ENCODE measurements at regions not wholly inside any gene's neighbourhood (a gene's known extent, or its start where the extent isn't known, plus 50 kb on each side); places are given as distances from the start of the nearest gene placed in this dataset.
"Not testable (repeated sequence)": the region's sequence is repeated elsewhere in the genome, so short reads cannot be mapped to it uniquely, and the experiment has no call there.

DNA sequence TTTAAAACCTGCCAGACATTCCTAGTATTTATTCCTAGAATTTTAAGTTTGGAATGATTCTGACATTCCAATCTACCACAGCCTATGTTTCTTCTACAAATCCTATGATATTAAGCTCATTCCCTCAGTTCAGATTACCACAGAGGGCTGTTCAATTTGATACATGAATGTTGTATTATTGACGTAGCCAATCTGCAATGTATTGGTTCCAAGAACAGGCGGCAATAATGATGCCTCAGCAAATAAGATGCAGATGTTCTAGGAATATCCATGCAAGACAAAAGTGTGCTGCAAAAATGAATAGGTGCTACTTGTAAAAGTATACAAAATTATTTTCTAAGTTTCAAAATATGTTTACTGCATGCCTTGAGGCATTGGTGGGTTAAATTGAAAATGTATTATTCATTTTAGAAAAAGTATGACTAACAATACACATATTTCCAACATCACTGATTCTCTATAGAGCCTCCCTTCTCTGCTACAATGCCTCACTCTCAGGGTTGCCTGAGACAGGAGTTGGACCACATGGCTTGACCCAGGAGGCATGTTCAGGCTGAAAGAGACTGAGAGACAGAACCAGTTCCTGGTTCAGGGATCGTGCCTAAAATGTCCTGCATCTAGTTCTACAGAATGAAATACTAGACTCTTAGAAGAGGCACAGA is 94.1 kb upstream of the CREB5 start:
- no peak for DNase-seq (ENCODE audit: low read depth)

DNA sequence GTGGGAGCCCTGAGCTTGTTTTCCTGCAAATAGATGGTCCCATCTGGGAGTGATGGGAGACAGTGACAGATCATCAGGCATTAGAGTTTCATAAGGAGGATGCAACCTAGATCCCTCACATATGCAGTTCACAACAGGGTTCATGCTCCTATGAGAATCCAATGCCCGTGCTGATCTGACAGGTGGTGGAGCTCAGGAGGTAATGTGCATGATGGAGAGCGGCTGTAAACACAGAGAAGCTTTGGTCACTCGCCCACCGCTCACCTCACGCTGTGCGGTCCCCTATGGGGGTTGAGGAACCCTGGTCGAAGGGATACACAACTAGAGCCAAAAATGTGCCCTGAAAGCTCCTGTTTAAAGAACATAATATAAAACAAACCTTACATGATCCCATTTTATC is 88.5 kb upstream of the CREB5 start:
- H3K4me3 ChIP-seq (ENCODE audit: low read depth, low read length), result no peak overlapping the region
- no peak for DNase-seq (ENCODE audit: low read depth)

More for the DNA sequence above, 94.1 kb upstream of the CREB5 start:
- H3K4me3 ChIP-seq (ENCODE audit: low read depth, low read length), result no peak overlapping the region

DNA sequence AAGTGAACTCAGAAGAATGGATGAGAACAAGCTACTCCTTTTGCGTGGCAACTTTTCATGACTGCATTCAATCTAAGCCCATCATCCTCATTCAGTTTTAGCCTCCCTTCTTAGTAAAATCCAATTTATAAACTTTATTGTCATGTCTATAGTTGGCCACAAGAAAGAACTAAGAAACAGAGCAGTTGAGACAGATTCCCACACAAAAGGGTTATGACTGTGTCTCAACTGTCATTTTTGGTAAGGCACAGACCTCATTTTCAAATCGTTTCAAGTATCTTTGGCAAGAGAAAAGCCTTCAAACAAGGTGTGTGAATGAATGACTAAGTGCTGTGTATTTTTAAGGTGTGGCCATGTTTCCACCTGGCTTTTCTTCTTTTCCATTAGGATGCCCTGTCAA is 84.2 kb upstream of the CREB5 start:
- no peak for DNase-seq (ENCODE audit: low read depth)
- no peak overlapping the region for H3K4me3 ChIP-seq (ENCODE audit: low read depth, low read length)

DNA sequence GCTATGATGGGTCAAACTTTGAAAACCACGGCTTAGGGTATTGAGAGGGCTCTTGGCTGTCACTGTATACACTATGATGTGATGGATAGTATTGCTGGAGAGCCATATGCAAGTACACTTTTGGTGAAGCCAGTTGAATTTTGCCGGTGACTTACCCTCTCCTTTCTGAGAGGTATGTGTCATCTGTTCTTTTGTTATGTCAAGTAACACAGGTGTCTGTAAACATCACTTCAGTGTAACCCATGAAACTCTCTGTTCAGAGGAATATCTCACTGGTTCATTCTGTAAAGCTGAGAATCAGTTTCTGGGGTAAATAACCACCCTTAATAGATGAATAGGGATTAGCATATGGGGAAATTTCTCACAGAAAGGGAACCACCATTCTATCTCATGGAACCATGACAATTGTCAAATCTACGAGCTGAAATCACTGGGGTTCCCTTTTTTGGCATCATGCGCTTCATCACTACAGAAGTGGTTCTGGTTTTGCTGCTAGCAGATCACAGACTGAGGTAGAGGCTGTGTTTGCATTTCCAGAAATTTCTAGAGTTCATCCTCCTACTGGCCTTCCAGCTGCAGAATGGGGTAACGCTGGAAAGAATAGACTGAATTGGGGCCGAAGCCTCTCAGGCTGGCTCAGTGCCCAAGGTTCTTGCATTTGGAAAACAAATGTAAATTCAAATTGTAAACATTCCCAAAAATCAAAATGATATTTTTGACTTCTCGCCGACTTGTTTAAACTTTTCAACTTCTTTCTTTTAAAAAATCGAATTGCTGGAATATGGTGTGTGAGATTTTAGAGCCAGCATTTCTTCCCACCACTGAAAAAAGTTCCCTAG is 83.3 kb upstream of the CREB5 start:
- H3K4me3 ChIP-seq (ENCODE audit: low read depth, low read length), result no peak overlapping the region
- no peak for DNase-seq (ENCODE audit: low read depth)

DNA sequence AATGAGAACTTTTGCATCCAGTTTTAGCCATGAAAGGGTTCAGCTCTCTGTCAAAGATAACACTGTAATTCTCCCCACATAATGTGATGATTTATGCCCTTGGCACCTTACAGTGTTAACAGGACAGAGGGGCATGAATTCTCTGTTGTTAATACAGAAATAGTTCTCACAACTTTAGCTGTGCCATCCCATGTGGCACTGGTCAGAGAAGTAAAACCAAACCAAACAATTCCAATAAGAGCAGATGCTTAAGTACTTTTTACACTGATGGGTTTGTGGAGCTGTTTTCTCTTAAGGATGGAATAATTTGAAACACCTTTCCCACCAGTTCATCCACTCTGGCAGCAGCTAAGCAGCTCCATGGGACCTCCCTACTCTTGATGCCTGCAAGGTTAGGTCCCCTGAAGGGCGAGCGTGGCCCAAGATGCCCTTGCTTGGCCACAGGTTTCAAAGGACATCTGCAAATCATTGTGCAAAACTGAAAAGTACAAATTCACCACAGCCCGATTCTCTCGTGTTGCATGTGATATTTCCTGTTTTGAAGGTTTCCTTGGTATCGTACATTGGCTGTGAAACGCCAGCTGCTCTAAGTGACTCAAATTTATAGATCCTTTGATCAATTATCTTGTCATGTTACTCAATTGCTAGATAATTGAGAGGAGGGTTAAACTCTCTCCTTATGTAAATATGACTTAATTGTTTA is 82.5 kb upstream of the CREB5 start:
- H3K4me3 ChIP-seq (ENCODE audit: low read depth, low read length), result no peak overlapping the region

DNA sequence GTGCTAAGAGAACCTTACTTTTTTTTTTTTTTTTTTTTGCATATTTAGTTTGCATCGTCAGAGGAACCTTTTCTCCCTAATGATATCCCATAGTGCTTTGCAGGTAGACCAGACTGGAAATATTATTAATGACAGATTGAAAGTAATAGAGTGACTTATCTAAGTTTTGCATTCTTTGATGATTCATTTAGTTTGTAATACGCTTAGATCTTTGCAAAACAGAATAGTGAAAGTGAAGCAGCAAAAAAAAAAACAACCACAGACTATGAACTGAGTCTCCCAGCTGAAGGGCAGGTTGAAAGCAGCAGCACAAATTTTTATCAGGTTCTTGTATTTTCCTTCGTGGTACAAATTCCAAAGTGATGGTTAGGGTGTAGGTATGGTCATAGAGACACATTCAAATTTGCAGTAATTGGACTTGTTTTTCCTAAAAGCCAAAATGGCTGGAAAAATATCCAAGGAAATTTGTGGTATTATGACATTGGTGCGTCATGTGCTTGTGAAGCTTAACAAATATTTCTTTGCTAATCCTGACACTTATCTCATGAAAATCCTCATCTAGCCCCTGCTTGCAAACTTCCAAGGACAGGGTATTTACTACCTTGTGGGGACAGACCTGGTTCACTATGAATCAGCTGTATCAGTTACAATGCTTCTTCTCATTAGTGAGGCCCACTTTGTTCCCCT is 81.8 kb upstream of the CREB5 start:
- DNase-seq (ENCODE audit: low read depth), result no peak
- H3K4me3 ChIP-seq (ENCODE audit: low read depth, low read length), result no peak overlapping the region

More for the DNA sequence above, 82.5 kb upstream of the CREB5 start:
- no peak for DNase-seq (ENCODE audit: low read depth)

DNA sequence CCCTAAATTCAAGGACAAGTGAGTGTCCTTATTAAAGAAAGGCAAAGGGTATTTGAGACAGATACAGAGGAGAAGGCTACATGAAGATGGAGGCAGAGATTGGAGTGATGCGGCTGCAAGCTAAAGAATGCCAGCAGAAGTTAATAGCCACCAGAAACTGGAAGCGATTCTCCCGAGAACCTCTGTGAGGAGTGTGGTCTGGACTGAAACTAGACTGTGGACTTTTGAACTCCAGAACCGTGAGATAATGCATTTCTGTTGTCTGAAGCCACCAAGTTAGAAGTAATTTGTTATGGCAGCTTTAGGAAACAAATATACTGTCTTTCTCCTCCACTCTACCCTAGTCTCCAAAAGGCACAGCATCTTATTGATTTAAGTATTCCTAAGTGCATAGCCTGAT is 80.3 kb upstream of the CREB5 start:
- no peak overlapping the region for H3K4me3 ChIP-seq (ENCODE audit: low read depth, low read length)
- no peak for DNase-seq (ENCODE audit: low read depth)

DNA sequence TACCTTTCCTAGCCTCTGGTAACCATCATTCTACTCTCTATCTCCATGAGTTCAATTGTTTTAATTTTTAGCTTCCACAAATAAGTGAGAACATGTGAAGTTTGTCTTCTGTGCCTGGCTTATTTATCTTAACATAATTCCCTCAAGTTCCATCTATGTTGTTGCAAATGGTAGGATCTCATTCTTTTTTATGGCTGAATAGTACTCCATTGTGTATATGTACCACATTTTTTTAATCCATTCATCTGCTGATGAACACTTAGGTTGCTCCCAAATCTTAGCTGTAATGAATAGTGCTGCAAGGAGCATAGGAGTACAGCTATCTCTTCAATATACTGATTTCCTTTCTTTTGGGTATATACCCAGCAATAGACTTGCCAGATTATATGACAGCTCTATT is 78.8 kb upstream of the CREB5 start:
- not testable (repeated sequence) for H3K4me3 ChIP-seq (ENCODE audit: low read depth, low read length); DNase-seq (ENCODE audit: low read depth)

DNA sequence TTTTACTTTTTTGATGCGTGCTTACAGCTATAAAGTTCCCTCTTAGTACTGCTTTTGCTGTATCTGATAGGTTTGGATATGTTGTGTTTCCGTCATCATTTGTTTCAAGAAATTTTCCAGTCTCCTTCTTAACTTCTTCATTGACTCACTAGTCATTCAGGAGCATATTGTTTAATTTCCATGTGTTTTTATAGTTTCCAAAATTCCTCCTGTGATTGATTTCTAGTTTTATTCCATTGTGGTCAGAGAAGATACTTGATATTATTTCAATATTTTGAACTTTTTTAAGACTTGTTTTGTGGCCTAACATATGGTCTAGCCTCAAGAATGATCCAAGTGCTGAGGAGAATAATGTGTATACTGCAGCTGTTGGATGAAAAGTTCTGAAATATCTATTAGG is 75.5 kb upstream of the CREB5 start:
- no peak for DNase-seq (ENCODE audit: low read depth)

DNA sequence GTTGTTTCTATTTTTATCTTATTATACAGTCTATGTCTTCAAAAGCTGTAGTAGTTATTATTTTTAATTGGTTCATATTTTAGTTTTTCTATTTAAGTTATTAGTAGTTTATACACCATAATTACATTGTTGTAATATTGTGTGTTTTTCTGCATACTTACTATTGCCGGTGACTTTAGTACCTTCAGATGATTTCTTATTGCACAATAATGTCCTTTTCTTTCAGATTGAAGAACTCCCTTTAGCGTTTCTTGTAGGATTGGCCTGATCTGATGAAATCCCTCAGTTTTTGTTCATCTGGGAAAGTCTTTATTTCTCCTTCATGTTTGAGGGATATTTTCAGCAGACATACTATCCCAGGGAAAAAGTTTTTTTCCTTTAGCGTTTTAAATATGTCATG is 74.3 kb upstream of the CREB5 start:
- no peak overlapping the region for H3K4me3 ChIP-seq (ENCODE audit: low read depth, low read length)
- no peak for DNase-seq (ENCODE audit: low read depth)

More for the DNA sequence above, 75.5 kb upstream of the CREB5 start:
- H3K4me3 ChIP-seq (ENCODE audit: low read depth, low read length), result no peak overlapping the region

DNA sequence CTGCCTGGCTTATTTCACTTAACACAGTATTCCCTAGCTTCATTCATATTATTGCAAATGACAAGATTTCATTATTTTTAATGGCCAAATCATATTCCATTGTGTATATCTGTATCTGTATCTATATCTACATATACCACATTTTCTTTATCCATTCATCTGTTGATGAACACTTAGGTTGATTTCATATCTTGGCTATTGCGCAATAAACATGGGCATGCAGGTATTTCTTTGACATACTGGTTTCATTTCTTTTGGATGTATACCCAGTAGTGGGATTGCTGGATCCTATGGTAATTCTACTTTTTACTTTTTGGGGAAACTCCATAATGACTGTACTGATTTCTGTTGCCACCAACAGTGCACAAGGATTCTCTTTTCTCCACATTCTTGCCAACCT is 68.9 kb upstream of the CREB5 start:
- no peak overlapping the region for H3K4me3 ChIP-seq (ENCODE audit: low read depth, low read length)
- no peak for DNase-seq (ENCODE audit: low read depth)

DNA sequence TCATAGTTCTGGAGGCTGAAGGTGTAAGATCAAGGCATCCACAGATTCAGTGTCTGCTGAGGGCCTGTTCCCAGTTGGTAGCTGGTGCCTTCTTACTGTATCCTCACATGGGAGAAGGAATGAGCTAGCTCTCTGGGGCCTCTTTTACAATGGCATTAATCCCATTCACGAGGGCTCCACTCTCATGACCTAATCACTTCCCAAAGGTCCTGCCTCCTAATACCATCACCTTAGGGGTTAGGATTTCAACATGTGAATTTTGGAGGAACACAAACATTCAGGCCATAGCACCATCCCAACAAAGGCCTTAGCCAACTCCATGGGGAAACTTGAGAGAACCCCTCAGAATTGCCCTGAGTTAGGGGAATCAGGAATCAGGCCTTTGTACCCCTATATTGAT is 66.1 kb upstream of the CREB5 start:
- H3K4me3 ChIP-seq (ENCODE audit: low read depth, low read length), result no peak overlapping the region
- DNase-seq (ENCODE audit: low read depth), result no peak

DNA sequence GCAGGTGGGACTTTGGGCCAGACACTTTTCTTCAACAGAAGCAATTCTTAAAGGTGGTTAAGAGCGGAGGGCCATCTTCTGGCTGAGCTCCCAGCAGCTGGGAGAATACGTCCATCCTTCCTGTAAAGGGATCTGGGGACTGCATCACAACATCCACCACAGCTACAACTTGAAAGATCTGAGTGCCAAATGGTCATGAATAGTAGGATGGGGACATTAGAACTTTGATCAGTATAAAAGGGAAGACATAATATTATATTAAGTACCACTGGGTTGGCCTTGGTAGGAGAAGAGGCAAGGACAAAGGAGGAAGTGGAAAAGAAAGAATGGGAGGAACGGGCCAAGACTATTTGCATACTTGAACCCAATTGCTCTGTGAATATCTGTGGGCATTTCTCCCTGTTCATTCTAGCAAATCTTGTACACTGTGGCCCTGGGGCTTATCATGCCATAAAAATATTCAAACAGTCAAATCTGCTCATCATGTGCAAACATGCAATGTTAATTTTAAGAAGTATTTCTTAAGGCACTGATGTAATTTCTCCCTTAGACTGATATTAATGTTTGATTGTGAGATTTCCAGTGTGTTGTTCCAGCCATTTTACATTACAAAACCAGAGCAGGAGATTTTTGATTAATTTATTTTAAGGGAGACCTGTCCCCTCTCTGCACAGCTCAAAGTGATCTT is 65.5 kb upstream of the CREB5 start:
- no peak for DNase-seq (ENCODE audit: low read depth)
- no peak overlapping the region for H3K4me3 ChIP-seq (ENCODE audit: low read depth, low read length)

DNA sequence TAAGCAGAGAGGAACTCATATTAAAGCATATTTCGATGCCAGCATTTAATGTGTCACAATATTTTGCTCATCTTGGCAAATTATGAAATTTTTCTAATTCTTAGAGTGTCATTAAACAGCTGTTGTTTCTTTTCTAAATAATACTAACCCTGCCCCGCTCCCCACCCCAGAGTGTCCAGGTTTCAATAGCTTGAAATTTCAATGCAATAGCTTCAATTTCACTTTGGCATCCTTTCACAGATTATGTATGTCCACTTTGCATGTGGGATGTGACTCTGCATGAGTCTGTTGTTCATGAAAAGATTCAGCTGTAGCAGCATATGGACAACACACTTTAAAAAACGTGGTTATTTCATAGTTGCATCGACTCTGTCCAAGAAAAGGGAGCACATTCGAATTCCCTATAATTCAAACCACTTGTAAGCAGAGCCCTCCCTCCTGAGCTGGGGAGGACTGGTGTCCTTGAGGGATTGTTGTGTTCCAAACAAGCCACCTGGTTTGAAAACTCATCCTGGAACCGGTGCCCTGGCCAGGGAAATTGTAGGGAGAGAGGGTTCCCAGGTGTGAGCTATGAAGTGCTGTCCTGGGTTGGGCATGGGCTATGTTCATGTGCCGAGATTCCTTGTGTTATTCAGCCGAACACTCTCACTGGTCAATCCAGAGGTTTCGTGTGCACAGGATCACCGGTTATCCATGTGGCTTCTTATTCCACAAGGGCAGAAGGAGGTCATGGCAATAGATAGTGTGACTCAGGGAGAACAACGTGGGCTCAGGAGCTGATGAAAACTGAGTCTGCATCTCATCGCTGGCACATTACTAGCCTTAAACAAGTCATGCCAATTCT is 64.6 kb upstream of the CREB5 start:
- peak; percentile 68 for DNase-seq (ENCODE audit: low read depth)

DNA sequence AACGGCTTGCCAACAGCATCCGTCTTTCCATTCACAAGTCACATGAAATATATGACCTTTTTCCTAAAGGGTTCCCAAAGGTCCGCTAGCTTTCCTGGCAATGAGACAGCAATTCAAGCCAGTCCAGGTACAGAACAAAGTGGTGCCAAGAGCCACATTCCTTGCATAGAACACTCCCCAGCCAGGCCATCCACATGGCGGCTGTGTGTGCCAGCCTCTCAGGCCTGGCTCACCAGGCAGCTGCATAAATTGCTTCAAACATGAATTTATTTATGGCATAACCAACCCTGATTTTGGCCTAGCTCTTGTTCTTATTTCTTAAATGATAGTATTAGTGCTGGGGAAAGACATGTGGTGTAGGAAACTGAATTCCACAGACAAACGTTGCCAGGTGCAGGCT is 63.7 kb upstream of the CREB5 start:
- DNase-seq (ENCODE audit: low read depth), result peak; percentile 25
- H3K4me3 ChIP-seq (ENCODE audit: low read depth, low read length), result no peak overlapping the region

More for the DNA sequence above, 64.6 kb upstream of the CREB5 start:
- no peak overlapping the region for H3K4me3 ChIP-seq (ENCODE audit: low read depth, low read length)

DNA sequence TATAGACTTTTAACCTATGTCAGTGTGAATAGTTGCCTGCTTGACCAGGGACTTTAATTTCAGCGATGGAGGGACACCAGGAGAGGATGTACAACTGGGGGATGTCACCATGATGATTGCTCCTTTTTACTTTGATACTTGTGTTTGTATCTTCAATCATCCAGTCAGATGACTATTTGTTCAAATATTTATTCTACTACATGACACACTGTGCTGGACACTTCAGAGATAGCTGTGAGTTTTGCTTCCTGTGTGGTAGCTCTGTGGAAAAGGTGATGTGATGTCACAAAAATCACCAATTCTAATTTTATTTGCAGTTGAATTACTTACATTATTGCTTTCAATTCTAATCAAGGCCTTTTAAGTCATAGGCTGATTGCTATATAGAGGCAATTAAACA is 62.7 kb upstream of the CREB5 start:
- no peak for DNase-seq (ENCODE audit: low read depth)
- no peak overlapping the region for H3K4me3 ChIP-seq (ENCODE audit: low read depth, low read length)

DNA sequence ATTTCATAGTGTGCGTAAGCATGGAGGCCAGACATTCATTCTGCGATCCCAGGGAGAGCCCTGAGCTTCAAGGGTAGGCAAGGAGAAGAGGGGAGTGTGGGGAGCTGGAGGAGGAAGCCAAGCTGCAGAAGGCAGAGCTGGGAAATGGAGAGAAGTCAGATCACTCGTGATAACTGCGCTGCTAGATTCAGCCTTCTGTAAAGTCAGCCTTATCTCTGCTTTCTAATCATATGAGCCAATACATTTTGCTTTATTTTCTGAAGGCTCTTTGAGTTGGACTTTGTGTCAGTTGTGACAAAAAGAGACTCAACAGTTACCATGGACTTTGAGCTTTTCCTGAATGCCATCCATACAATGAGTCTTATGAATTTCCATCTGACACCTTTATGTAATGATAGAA is 61.7 kb upstream of the CREB5 start:
- DNase-seq (ENCODE audit: low read depth), result no peak
- H3K4me3 ChIP-seq (ENCODE audit: low read depth, low read length), result no peak overlapping the region

DNA sequence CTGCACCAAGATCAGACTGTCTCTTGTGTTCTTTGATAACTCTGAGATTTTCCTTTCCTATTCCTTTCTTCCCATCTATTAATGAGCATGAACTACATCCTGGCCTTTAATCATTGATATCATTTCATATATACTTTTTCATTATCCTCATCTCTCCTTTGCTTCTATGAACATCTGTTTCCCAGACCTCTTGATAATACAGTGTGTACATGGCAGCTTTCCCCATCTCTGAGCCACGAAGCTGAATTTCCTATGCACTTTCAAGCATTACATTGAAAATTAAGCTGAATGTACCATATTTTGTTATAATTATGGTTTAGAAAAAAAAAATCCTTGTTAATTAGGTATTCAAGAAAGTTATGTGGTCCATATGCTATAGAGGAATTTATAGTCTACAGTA is 60.9 kb upstream of the CREB5 start:
- no peak for DNase-seq (ENCODE audit: low read depth)

More for the DNA sequence above, 60.9 kb upstream of the CREB5 start:
- no peak overlapping the region for H3K4me3 ChIP-seq (ENCODE audit: low read depth, low read length)
